DMS153 (cell line): ENCODE measurements at regions not wholly inside any gene's neighbourhood (a gene's known extent, or its start where the extent isn't known, plus 50 kb on each side); places are given as distances from the start of the nearest gene placed in this dataset.

Experiments used
- DNase-seq: peaks from one replicate; lab custom pipeline; 2025; lab: John Stamatoyannopoulos, UW

DNA sequence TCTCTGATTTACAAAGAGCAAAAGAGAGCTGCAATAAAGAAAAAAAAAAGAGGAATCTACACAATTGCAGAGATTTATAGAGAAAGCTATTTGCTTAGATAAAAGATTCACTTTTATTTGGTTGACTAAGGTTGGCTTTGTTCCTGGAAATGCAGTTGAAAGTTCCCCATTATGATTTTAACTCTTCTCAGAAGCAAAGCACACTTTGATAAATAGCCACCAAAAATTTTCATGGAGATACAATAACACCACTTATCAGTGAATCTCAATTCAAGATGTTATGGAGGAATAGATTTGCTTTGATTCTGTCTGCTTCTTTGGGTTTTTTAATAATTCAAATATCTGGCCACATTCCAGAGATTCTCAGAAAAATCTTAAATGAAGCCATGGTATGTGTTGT, 88.5 kb upstream of the ANO3 start:
- DNase-seq: no peak

DNA sequence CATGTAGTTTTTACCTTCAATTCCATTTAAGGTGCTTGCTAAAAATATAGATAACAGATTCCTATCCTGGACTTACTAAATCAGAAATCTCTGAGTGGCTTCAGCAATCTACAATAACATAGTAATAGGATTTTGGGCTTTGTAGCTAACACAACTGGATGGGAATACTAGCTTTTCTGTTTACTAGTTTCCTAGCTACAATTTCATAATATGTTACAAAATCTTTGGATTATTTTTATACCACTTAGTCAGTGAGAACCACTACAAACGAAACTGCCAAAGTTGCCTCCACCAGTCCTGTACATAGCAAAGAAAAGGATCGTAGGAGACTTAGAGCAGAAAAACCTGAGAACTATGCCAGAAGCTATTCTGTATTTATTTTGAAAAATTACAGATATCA, 87.7 kb upstream of the ANO3 start:
- DNase-seq: no peak

DNA sequence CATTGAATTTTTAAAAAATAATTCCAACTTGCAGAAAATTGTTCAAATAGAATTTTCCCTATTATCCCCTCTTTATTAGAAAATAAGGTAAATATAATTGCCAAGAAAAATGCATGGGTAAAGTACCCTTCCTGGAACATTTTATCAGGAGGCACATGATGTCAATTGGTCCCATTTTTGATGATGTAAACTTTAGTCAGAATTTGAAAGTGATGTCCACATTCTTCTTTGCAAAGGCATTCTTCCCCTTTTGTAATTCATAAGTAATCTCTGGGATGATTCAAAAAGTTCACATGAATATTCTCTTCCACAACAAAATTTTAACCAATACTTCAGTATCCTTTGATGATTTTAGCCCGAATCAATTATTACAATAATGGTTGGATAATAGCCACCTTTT, 86.9 kb upstream of the ANO3 start:
- DNase-seq: no peak

DNA sequence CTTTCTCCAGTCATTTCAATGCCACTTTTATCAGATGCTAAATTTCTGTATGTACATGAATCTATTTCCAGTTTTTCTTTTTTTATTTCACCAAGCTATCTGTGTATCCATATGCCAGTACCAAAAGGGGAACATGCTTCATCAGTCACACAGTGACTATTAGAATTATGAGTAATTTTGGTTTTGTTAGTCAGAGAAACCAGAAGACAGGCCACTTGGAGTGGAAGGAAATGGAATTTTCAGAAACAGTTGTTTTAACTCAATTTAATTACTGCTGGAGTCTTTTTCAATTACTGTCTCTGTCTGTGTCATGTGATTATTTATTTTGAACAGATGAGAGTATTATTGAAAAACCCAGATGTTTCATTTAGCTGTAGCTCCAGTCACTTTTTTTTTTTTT, 84.6 kb upstream of the ANO3 start:
- DNase-seq: no peak

- no peak for DNase-seq
Observed at GRCh38 chr11:26248661-26249060, 83.3 kb upstream of the ANO3 start.

DNA sequence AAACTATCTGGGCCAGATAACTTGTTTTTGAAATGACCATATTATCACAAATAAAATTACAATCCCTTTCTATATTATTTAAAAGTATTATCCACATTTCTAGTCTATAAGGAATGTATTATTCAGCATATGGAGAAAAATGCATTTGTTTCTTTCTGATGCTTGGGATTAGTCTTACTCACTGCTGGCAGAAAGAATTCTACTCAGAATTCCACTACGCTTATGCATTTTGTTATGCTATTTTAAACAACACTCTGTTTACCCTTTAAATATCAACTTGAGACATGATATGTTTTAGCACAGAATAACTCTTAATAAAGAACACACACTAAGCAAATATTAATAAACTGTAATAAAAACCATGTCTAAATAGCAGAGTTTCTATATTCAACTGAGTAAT, 77.6 kb upstream of the ANO3 start:
- DNase-seq: no peak

- no peak for DNase-seq
Observed at GRCh38 chr11:26263769-26264168, 68.2 kb upstream of the ANO3 start.

GRCh38 chr11:26264266-26264665, 67.7 kb upstream of the ANO3 start:
- no peak for DNase-seq

- DNase-seq: no peak
Observed at GRCh38 chr11:26268980-26269660, 62.8 kb upstream of the ANO3 start.

- no peak for DNase-seq
Observed at GRCh38 chr11:26271666-26272065, 60.3 kb upstream of the ANO3 start.

GRCh38 chr11:26276798-26277424, 55.0 kb upstream of the ANO3 start:
- no peak for DNase-seq

- DNase-seq: no peak
Observed at GRCh38 chr11:26278354-26278753, 53.6 kb upstream of the ANO3 start.
